ENCODE measurements at regions not wholly inside any gene's neighbourhood (a gene's known extent, or its start where the extent isn't known, plus 50 kb on each side); places are given as distances from the start of the nearest gene placed in this dataset.
"Not testable (repeated sequence)": the region's sequence is repeated elsewhere in the genome, so short reads cannot be mapped to it uniquely, and the experiment has no call there.

DNA sequence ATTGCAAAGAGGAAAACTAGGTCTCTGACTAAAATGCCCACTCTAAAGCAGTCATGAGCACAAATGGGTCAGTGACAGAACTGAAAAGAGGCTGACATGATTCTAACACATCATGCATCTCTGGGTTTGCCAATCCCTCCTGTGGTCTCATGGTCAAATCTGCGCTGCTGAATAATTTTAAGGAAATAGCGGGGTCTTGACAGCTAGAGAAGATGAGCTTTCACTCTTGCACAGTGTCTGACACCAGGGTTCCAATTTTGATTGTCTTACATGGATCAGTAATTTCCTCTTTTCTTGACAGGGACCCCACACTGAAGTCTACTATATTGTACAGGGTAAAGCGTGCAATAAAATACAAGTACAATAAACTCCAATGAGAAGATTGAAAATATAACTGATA lies 236.8 kb upstream of the CNR1 start:
- no peaks in the 10 kb centered on the region for H3K36me3 ChIP-seq (ENCODE audit: control insufficient read depth, insufficient read depth, low read length)
- DNase-seq (ENCODE audit: low read depth) = no peak
- TF ChIP-seq, protein P1, sequence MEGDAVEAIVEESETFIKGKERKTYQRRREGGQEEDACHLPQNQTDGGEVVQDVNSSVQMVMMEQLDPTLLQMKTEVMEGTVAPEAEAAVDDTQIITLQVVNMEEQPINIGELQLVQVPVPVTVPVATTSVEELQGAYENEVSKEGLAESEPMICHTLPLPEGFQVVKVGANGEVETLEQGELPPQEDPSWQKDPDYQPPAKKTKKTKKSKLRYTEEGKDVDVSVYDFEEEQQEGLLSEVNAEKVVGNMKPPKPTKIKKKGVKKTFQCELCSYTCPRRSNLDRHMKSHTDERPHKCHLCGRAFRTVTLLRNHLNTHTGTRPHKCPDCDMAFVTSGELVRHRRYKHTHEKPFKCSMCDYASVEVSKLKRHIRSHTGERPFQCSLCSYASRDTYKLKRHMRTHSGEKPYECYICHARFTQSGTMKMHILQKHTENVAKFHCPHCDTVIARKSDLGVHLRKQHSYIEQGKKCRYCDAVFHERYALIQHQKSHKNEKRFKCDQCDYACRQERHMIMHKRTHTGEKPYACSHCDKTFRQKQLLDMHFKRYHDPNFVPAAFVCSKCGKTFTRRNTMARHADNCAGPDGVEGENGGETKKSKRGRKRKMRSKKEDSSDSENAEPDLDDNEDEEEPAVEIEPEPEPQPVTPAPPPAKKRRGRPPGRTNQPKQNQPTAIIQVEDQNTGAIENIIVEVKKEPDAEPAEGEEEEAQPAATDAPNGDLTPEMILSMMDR (IDR thresholded peaks at IDR 0.05; ENCODE audit: insufficient read depth, low read length, poor library complexity, severe bottlenecking) = no peak
- H3K27me3 ChIP-seq (ENCODE audit: control insufficient read depth, insufficient read depth, low read length) = no peaks in the 10 kb centered on the region
- H3K4me3 ChIP-seq (ENCODE audit: low read depth, low read length) = no peak overlapping the region

DNA sequence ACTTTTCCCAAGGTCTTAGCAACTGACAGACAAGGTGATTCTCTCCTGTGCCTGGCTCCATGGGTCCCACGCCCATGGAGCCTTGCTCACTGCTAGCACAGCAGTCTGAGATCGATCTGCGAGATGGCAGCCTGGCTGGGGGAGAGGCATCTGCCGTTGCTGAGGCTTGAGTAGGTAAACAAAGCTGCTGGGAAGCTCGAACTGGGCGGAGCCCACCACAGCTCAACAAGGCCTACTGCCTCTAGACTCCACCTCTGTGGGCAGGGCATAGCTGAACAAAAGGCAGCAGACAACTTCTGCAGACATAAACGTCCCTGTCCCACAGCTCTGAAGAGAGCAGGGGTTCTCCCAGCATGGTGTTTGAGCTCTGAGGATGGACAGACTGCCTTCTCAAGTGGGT lies 224.9 kb upstream of the CNR1 start:
- H3K36me3 ChIP-seq (ENCODE audit: control insufficient read depth, insufficient read depth, low read length); H3K4me3 ChIP-seq (ENCODE audit: low read depth, low read length); DNase-seq (ENCODE audit: low read depth); H3K27me3 ChIP-seq (ENCODE audit: control insufficient read depth, insufficient read depth, low read length): not testable (repeated sequence)

DNA sequence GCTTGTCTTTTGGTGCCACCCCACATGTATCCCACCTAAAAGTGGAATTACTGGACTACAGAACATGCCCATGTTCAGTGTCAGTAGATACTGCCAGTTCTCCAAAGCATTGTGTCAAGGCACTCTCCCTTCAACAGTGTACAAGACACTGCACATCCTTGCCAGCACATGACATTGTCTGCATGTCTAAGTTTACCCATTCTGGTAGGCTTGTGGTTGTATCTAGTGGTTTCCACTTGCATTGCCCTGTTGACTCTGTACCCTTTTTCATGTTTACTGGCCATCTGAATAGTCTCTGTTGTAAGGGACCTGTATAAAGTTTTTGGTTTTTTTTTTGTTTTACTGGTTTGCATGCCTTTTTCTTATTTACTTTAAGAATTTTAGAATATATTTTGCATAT lies 222.4 kb upstream of the CNR1 start:
- no peaks in the 10 kb centered on the region for H3K27me3 ChIP-seq (ENCODE audit: control insufficient read depth, insufficient read depth, low read length)
- H3K36me3 ChIP-seq (ENCODE audit: control insufficient read depth, insufficient read depth, low read length) = no peaks in the 10 kb centered on the region
- no peak for DNase-seq (ENCODE audit: low read depth)
- H3K4me3 ChIP-seq (ENCODE audit: low read depth, low read length) = no peak overlapping the region
- TF ChIP-seq, protein P1 (IDR thresholded peaks at IDR 0.05; ENCODE audit: insufficient read depth, low read length, poor library complexity, severe bottlenecking) = no peak

DNA sequence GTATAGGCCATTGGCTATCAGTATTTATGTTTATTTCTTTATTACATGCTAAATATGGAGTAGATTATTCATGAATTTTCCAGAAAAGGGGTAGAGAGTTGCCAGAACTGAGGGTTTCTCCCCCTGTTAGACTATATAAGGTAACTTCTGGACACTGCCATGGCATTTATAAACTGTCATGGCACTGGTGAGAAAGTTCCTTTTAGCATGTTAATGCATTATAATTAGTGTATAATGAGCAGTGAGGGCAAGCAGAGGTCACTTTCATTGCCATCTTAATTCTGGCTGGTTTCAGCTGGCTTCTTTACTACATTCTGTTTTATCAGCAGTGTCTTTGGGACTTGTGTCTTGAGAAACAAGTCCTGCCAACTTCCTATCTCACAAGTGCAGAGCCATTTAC lies 220.0 kb upstream of the CNR1 start:
- Histone ChIP-seq H3K27me3 (ENCODE audit: control insufficient read depth, insufficient read depth, low read length) (no peaks in the 10 kb centered on the region), H3K36me3 (ENCODE audit: control insufficient read depth, insufficient read depth, low read length) (no peaks in the 10 kb centered on the region), H3K4me3 (ENCODE audit: low read depth, low read length) (no peak overlapping the region)
- TF ChIP-seq, protein P1 (IDR thresholded peaks at IDR 0.05; ENCODE audit: insufficient read depth, low read length, poor library complexity, severe bottlenecking) = no peak
- DNase-seq (ENCODE audit: low read depth) = no peak

DNA sequence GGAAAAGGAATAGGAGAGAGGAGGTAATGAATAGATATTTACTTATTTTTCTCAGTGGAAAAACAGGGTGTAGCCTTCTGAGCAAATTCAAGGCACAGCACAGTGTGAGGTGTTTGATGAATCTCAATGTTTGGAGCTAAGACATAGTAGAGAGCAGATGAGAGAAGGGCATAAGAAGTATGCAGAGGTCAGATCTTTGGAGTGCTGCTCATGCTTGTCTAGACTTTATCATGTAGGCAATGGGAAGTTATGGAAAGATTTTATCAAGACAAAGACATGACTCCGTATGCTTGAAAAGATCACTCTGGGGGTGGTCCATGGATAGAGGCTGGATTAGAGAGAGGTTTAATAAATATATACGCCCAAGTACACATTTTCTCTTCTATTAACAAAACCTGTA lies 217.0 kb upstream of the CNR1 start:
- Histone ChIP-seq H3K36me3 (ENCODE audit: control insufficient read depth, insufficient read depth, low read length) (no peaks in the 10 kb centered on the region), H3K4me3 (ENCODE audit: low read depth, low read length) (no peak overlapping the region), H3K27me3 (ENCODE audit: control insufficient read depth, insufficient read depth, low read length) (no peaks in the 10 kb centered on the region)
- DNase-seq (ENCODE audit: low read depth) = no peak
- TF ChIP-seq, protein P1 (IDR thresholded peaks at IDR 0.05; ENCODE audit: insufficient read depth, low read length, poor library complexity, severe bottlenecking) = no peak

DNA sequence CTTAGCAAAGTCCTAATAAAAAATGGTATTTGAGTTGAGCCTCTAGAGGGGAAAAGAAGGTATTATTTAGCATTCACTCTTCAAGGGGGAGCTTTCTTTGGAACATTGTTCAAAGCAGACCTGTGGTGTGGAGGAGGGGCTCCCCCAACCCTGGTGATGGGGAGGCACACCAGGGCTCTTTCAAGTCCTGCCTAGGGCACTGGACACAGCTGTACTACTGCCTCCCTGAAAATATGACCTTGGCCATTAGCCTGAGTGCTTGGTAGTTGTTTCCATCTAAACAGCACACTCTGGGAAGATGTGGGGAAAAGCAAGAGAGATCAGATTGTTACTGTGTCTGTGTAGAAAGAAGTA lies 215.1 kb upstream of the CNR1 start:
- TF ChIP-seq, protein P1 (IDR thresholded peaks at IDR 0.05; ENCODE audit: insufficient read depth, low read length, poor library complexity, severe bottlenecking) = no peak
- DNase-seq (ENCODE audit: low read depth) = no peak
- Histone ChIP-seq H3K4me3 (ENCODE audit: low read depth, low read length) (no peak overlapping the region), H3K36me3 (ENCODE audit: control insufficient read depth, insufficient read depth, low read length) (no peaks in the 10 kb centered on the region), H3K27me3 (ENCODE audit: control insufficient read depth, insufficient read depth, low read length) (no peaks in the 10 kb centered on the region)

Measured in kidney epithelial cell (primary cell).